AG09309 (cell line): ENCODE measurements at regions not wholly inside any gene's neighbourhood (a gene's known extent, or its start where the extent isn't known, plus 50 kb on each side); places are given as distances from the start of the nearest gene placed in this dataset.
"Not testable (repeated sequence)": the region's sequence is repeated elsewhere in the genome, so short reads cannot be mapped to it uniquely, and the experiment has no call there.

Source experiments
- DNase-seq: peaks from one replicate; pipeline ENCODE4 v3.0.0-alpha.2; 2010; ENCODE audit warnings: low read depth
- H3K4me3 ChIP-seq: 2 replicates; pipeline ENCODE4 v1.5.1; 2011; ENCODE audit warnings: mild to moderate bottlenecking, low read depth, low read length, moderate library complexity; ENCODE audit not compliant: control insufficient read depth
- CTCF ChIP-seq: IDR thresholded peaks from 2 replicates; pipeline ENCODE4 v1.5.1; 2011; ENCODE audit warnings: mild to moderate bottlenecking, low read depth, low read length, inconsistent platforms; ENCODE audit not compliant: insufficient read depth, control insufficient read depth; ENCODE audit errors: missing control alignments

- DNase-seq, H3K4me3 ChIP-seq: not testable (repeated sequence)
- peak; percentile 52 for TF ChIP-seq CTCF
Observed at GRCh38 chr6:58003417-58004167, 686.2 kb downstream of the PRIM2 start.

- DNase-seq, H3K4me3 ChIP-seq: not testable (repeated sequence)
Observed at GRCh38 chr6:58007334-58008000, 690.0 kb downstream of the PRIM2 start.

DNA sequence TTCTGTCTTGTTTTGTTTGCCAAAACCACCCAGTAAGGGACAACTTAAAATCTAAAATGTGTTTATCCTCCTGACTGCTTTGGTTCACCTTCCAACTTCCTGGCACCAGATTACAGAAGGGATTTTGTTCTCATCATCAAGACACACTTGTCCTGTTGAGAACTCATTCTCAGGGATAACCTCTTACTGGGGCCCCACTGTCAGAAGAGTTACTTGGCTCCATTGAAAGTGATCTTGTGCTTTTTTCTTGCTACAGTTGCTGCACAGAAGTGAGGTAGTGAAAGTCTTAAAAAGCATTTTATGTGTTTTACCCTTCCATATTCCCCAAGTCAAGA, 690.5 kb downstream of the PRIM2 start:
- not testable (repeated sequence) for DNase-seq, H3K4me3 ChIP-seq

- not testable (repeated sequence) for H3K4me3 ChIP-seq, DNase-seq
Observed at GRCh38 chr6:58011954-58012600, 694.6 kb downstream of the PRIM2 start.

DNA sequence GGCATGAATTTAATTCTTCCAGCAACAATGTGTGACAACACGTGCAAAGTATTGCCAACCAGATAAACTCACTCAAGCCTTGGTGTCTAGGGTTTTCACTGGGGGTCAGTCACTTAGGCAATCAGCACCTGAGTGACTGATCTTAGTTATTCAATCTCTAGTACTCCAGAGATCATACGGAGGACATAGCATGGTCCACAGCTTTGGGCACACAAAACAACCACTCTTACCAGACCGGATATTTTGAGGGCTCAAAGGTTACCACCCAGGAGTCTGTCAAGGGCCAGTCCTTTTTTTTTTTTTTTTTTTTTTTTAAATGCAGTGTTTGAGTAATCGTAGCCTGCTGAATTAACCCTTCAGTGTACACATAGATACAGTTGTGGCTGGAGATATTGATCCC, 699.2 kb downstream of the PRIM2 start:
- not testable (repeated sequence) for H3K4me3 ChIP-seq

GRCh38 chr6:58028188-58028587, 710.8 kb downstream of the PRIM2 start:
- H3K4me3 ChIP-seq, DNase-seq: not testable (repeated sequence)

More for the DNA sequence above, 699.2 kb downstream of the PRIM2 start:
- DNase-seq, result not testable (repeated sequence)

- not testable (repeated sequence) for H3K4me3 ChIP-seq, DNase-seq
Observed at GRCh38 chr6:58038213-58038612, 720.8 kb downstream of the PRIM2 start.

GRCh38 chr6:58046584-58046983, 729.2 kb downstream of the PRIM2 start:
- not testable (repeated sequence) for DNase-seq

GRCh38 chr6:58047389-58047788, 730.0 kb downstream of the PRIM2 start:
- not testable (repeated sequence) for H3K4me3 ChIP-seq, DNase-seq

More at GRCh38 chr6:58046584-58046983, 729.2 kb downstream of the PRIM2 start:
- H3K4me3 ChIP-seq, result not testable (repeated sequence)

GRCh38 chr6:58047865-58048264, 730.4 kb downstream of the PRIM2 start:
- peak; percentile 29 for TF ChIP-seq CTCF
- not testable (repeated sequence) for DNase-seq, H3K4me3 ChIP-seq

DNA sequence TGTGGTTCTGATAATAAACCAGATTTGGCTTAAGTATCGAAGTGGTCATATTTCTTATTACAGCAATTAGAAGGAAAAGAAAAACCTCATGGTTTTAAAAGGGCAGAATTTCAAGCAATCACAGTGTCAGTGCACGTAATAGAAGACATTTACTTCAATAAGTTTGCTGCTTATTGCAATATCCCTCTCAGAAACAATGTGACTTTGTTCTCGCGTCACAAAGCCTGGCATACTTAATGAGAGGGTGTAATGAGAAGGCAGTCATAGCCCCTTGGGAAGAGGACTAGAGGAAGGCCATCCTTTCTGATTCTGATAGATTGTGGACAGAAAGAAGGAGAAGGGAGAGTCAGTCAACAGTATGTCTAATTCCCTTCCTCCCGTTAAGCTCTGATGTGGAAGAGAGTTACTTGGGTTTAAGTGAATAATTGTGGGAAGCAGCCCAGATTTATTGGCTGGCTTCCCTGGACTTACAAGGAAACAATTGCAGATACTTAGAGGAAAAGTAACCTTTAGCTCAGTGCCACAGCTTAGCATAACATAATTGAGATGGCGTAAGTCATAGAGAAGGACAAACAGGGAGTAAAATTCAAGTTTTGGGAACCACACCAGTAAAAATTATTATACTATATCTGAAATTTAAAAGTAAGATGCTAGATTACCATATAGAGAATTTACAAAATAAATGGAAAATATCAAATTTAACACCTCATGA, 738.2 kb downstream of the PRIM2 start:
- not testable (repeated sequence) for H3K4me3 ChIP-seq, DNase-seq

DNA sequence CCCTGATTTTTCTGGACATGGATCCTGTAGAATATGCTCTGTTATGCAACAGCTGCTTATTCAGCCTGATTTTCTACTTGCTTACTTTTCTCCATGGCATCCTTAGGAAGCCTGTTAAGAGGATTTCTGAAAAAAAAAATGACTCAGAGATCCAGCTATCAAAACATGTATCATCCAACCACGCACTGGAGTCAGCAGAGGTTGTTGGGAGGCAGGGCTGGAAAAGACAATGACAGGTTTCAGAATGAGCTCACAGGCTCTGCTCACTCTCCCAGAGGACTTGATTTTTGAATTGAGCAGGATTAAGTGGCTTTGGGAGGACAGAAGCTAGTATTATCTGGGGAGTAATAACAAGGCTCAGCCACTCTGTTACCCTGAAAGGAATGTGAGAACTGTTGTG, 742.3 kb downstream of the PRIM2 start:
- peak; percentile 14 for DNase-seq
- not testable (repeated sequence) for H3K4me3 ChIP-seq

GRCh38 chr6:58063542-58063941, 746.1 kb downstream of the PRIM2 start:
- not testable (repeated sequence) for H3K4me3 ChIP-seq, DNase-seq

- not testable (repeated sequence) for DNase-seq, H3K4me3 ChIP-seq
Observed at GRCh38 chr6:58067867-58068548, 750.6 kb downstream of the PRIM2 start.
